Body of pancreas (tissue), 4 donors: ENCODE measurements at regions not wholly inside any gene's neighbourhood (a gene's known extent, or its start where the extent isn't known, plus 50 kb on each side); places are given as distances from the start of the nearest gene placed in this dataset.
"Not testable (repeated sequence)": the region's sequence is repeated elsewhere in the genome, so short reads cannot be mapped to it uniquely, and the experiment has no call there.

ENCODE experiments used
- ATAC-seq: fragments of 150-250 bp; one replicate; pipeline ENCODE4 v1.9.1; 2016
- DNase-seq, 4 donors: peaks; one replicate each; pipeline ENCODE4 v3.0.0-alpha.2; 2019
- H3K27ac ChIP-seq, 4 donors: fragments of 200-600 bp; sonication (generic); 1 replicate in 3 of 4; 2 replicates in 1 of 4; pipeline versions ENCODE4 v1.5.1 to v1.6.1; 2016 to 2019; ENCODE audit warnings: mild to moderate bottlenecking in 1 of 4, mixed read lengths in 1 of 4, moderate library complexity in 1 of 4
- H3K27me3 ChIP-seq, 2 donors: fragments of 200-600 bp; sonication (generic); one replicate each; pipeline ENCODE4 v1.6.0; 2016; ENCODE audit warnings: mild to moderate bottlenecking in 1 of 2
- H3K36me3 ChIP-seq, 2 donors: fragments of 200-600 bp; sonication (generic); replicated peaks in 1 of 2; 2 replicates each; pipeline ENCODE4 v1.5.1; 2016; ENCODE audit warnings: low read depth in 2 of 2; ENCODE audit not compliant: insufficient read depth in 1 of 2
- H3K4me1 ChIP-seq: fragments of 200-600 bp; sonication (generic); one replicate; pipeline ENCODE4 v1.6.0; 2016
- H3K4me3 ChIP-seq, 2 donors: fragments of 200-600 bp; sonication (generic); 1 replicate in 1 of 2; 2 replicates in 1 of 2; pipeline ENCODE4 v1.5.1; 2016 to 2019
- H3K9me3 ChIP-seq, 3 donors: fragments of 200-600 bp; sonication (generic); 1 replicate in 2 of 3; 2 replicates in 1 of 3; pipeline ENCODE4 v1.5.1; 2016
- POLR2A ChIP-seq, 3 donors: fragments of 450-650 bp; IDR thresholded peaks; one replicate each; pipeline ENCODE4 v1.6.1; 2016; ENCODE audit warnings: antibody characterized with exemption in 3 of 3, mild to moderate bottlenecking in 2 of 3
- WGBS, 2 donors: methylation state at CpG; one replicate each; pipeline ENCODE4 v1.1.5; 2017; 5-methylcytosine and 5-hydroxymethylcytosine counted together
- intact Hi-C: fragments of 100-400 bp; cut with DNase I; formaldehyde crosslinking; loops from one replicate; pipeline ENCODE4 v1.15.1; 2023
- TF ChIP-seq, protein P1 (sequence below), 7 experiments: fragments of 450-650 bp in 4 of 7; fragments of 200-600 bp in 3 of 7; sonication (generic) in 3 of 7; IDR thresholded peaks; one replicate each; pipeline ENCODE4 v1.5.1; 2016 to 2019; ENCODE audit warnings: antibody characterized with exemption in 7 of 7

DNA sequence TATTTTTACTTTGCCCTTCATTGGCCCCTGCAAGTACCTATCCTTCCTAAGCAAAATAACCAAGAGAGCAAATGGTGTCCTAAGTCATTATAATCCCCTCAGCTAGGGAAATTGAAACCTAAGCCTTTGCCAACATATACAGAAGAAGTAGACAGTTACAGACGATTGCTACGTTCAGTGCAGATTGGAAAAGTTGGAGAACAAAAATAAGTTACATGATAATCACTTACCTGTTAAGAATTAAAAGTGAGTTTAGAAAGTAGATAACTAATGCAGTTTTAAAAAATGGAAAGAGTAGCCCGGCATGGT lies 244.8 kb downstream of the MPDZ start:
- no peaks in the 10 kb centered on the region for H3K27me3 ChIP-seq
- H3K9me3 ChIP-seq: no peaks in the 10 kb centered on the region
- WGBS, 2 donors: 28 to 41% methylated on average over 3 of the region's 3 CpGs
- intact Hi-C loops: no loop called here
- no peak for TF ChIP-seq POLR2A (IDR thresholded peaks at IDR 0.05)
- TF ChIP-seq, protein P1, sequence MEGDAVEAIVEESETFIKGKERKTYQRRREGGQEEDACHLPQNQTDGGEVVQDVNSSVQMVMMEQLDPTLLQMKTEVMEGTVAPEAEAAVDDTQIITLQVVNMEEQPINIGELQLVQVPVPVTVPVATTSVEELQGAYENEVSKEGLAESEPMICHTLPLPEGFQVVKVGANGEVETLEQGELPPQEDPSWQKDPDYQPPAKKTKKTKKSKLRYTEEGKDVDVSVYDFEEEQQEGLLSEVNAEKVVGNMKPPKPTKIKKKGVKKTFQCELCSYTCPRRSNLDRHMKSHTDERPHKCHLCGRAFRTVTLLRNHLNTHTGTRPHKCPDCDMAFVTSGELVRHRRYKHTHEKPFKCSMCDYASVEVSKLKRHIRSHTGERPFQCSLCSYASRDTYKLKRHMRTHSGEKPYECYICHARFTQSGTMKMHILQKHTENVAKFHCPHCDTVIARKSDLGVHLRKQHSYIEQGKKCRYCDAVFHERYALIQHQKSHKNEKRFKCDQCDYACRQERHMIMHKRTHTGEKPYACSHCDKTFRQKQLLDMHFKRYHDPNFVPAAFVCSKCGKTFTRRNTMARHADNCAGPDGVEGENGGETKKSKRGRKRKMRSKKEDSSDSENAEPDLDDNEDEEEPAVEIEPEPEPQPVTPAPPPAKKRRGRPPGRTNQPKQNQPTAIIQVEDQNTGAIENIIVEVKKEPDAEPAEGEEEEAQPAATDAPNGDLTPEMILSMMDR (IDR thresholded peaks at IDR 0.05): no peak
- no peak overlapping the region for H3K27ac ChIP-seq
- DNase-seq (no peak), ATAC-seq (no peak)
- H3K4me1 ChIP-seq: peaks cover 17% of the 10 kb centered on the region
- H3K36me3 ChIP-seq: no peaks in the 10 kb centered on the region
- H3K4me3 ChIP-seq: no peak overlapping the region

DNA sequence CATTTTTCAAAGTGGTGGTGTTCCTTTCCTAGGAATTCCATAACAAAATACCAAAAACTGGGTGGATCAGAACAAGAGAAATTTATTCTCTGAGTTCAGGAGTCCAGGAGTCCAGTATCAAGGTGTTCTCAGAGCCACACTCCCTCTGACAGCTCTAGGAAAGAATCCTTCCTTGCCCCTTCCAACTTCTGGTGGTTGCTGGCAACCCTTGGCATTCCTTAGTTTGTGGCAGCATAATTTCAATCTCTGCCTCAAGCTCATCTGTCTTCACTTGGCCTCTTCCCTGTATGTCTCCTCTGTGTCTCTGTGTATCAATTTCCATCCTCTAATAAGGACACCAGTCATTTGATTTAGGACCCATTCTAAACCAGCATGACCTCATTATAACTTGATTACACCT lies 243.7 kb downstream of the MPDZ start:
- TF ChIP-seq, protein P1 (IDR thresholded peaks at IDR 0.05): no peak
- TF ChIP-seq POLR2A (IDR thresholded peaks at IDR 0.05): no peak
- Histone ChIP-seq H3K9me3 (no peaks in the 10 kb centered on the region), H3K27ac (no peak overlapping the region), H3K36me3 (no peaks in the 10 kb centered on the region), H3K4me1 (peaks cover 17% of the 10 kb centered on the region), H3K4me3 (no peak overlapping the region), H3K27me3 (no peaks in the 10 kb centered on the region)
- ATAC-seq: no peak
- no peak for DNase-seq
- intact Hi-C loops: no loop called here

GRCh38 chr9:13037808-13038207 lies 241.7 kb downstream of the MPDZ start:
- ATAC-seq, intact Hi-C loops, H3K27ac ChIP-seq, DNase-seq, H3K9me3 ChIP-seq, H3K4me3 ChIP-seq, H3K36me3 ChIP-seq, H3K27me3 ChIP-seq: not testable (repeated sequence)
- H3K4me1 ChIP-seq: peaks cover 17% of the 10 kb centered on the region
- WGBS, 2 donors: 87 to 88% methylated on average over 23 to 24 of the region's 27 CpGs

DNA sequence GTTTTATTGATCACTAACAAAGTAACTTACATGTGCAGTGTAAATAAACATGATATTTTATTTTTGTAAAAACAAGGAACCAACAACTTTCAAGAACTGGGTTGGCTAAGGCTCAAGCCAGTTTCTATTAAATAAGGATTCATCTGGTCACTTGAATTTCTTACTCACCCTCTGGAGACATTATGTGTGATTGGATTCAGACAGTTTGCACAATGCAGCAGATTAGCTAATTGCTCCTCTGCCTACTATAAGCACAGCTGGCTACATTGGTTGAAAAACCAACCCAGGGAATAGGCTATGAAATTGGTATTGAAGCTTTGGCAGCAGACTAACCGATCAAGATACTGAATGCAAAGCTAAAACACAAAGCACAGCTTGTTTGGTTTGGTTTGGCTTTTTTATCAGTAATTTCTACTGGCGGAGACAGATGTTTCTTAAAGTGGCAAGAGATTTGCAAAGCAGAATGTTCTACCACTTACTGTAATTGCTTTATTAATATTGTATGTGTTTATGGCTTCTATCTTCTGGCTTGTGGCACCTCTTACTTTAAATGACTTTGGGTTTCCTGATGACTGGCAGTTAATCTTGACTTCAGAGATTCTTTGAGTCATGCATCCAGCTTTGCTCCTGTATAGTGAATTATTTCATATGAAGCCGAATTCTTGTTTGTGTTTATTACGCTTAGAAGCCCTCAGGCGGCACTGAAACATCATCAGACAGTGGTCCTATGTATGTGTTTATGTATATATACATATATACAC lies 231.5 kb downstream of the MPDZ start:
- H3K27me3 ChIP-seq: no peaks in the 10 kb centered on the region
- no peak overlapping the region for H3K4me3 ChIP-seq
- H3K27ac ChIP-seq: no peak overlapping the region
- H3K4me1 ChIP-seq: no peaks in the 10 kb centered on the region
- no peak for ATAC-seq
- DNase-seq: no peak
- H3K36me3 ChIP-seq: no peaks in the 10 kb centered on the region
- no peaks in the 10 kb centered on the region for H3K9me3 ChIP-seq
- WGBS, 2 donors: 70 to 73% methylated on average over 5 of the region's 5 CpGs
- TF ChIP-seq POLR2A (IDR thresholded peaks at IDR 0.05): no peak
- TF ChIP-seq, protein P1 (IDR thresholded peaks at IDR 0.05): no peak
- intact Hi-C loops: no loop called here

DNA sequence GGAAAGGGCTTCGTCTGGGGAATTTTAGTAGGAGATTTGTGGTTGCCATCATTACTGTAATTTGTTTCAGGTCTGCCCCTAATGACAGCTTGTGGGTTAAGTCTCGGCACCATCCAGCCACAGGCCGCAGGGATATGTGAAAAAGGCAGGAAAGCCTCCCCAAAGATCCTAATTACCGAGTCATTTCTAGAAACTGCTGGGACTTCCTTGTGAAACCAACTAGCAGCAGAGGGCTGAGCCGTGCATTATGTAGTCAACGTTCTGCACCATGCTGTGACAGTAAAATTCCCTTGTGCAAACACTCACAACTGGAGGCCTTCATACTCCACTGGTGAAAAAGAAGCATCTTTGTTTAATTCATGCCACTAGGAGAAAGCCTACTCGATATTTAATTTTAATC lies 230.3 kb downstream of the MPDZ start:
- intact Hi-C loops: no loop called here
- no peak overlapping the region for H3K27ac ChIP-seq
- no peak overlapping the region for H3K4me3 ChIP-seq
- H3K27me3 ChIP-seq: no peaks in the 10 kb centered on the region
- H3K9me3 ChIP-seq: no peaks in the 10 kb centered on the region
- DNase-seq (no peak), ATAC-seq (no peak)
- WGBS, 2 donors: 53 to 66% methylated on average over 7 of the region's 7 CpGs
- no peaks in the 10 kb centered on the region for H3K4me1 ChIP-seq
- TF ChIP-seq, protein P1 (IDR thresholded peaks at IDR 0.05): no peak
- no peak for TF ChIP-seq POLR2A (IDR thresholded peaks at IDR 0.05)
- no peaks in the 10 kb centered on the region for H3K36me3 ChIP-seq
